GOT3 (cell line): ENCODE measurements at regions not wholly inside any gene's neighbourhood (a gene's known extent, or its start where the extent isn't known, plus 50 kb on each side); places are given as distances from the start of the nearest gene placed in this dataset.

Source experiments
- DNase-seq: peaks from one replicate; lab custom pipeline; 2025; ENCODE audit warnings: mixed read lengths; lab: John Stamatoyannopoulos, UW

DNA sequence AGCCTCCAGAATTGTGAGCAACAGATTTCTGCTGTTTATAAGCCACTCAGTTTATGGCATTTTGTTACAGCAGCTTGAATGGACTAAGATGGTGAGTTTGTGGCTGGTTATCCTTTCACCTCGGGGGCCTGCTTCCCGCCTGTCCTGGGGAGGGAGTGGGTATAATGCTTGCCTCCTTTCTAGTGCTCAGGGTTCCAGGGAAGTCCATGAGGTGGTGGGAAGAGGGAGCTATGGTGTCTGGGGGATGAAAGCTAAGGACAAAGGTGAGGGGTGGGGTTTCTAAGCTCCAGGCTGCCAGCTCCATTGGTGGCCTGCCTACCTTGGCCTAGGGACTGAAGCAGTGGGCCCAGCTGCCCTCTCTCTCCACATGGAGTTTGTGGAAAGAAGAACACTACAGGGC, 50.2 kb upstream of the SDK2 start:
- no peak for DNase-seq

DNA sequence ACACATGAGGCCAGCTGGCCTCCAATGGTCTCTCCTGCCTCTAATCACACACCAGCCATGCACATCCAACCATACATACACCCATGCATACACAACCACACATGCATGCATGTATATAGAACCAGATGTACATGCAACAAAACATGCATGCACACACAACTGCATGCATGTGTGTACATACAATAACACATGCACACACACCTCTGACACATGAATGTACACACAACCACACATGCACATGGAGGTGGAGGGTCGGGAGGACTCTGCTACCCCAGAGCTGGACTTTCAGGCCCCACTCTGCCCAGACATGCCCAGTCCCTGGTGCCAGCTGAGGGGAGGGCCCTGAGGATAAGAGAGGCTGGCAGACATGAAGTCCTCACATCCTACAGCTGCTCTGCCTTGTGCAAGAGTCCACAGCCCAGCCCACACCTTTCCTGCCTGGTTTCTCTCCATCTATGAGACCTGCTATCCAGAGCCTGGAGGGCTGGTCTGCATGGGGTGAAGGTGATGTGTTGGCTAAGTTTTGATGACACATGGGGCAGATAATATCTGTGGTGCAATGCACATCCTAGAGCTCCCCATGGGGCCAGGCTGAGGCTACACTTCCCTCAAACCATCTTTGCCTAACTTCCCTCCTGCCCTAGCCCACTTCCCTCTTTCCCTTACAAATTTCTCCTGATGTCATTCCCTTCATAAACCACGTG, 50.9 kb upstream of the SDK2 start:
- no peak for DNase-seq

DNA sequence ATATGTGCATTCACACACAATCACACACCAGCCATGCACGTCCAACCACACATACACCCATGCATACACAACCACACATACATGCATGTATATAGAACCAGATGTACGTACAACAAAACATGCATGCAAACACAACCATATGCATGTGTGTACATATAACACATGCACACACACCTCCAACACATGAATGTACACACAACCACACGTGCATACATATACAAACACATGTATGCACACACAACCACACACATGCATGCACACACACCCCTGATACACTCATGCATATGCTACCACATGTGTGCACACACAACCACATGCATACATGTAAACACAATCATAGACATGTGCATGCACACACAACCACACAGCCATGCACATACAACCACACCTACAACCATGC, 52.0 kb upstream of the SDK2 start:
- no peak for DNase-seq

DNA sequence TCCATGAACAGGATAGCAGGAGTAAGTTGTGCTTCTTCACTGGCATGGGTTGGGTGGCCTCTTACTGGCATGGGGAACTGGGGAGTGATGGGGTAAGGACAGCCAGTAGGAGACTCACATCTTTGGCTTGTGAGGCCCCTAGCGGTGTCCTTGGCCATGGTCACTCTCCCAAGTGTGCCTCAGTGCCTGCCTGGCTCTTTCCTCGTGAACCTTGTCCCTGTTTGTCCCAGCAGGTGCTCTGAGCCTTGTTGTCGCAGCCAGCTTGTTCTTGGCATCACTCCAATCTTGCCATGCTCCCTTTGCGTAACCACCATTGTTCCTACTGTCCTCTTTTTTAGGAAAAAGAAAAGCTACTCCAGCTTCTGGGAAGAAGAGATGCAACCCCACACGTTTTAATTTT, 53.6 kb upstream of the SDK2 start:
- no peak for DNase-seq

DNA sequence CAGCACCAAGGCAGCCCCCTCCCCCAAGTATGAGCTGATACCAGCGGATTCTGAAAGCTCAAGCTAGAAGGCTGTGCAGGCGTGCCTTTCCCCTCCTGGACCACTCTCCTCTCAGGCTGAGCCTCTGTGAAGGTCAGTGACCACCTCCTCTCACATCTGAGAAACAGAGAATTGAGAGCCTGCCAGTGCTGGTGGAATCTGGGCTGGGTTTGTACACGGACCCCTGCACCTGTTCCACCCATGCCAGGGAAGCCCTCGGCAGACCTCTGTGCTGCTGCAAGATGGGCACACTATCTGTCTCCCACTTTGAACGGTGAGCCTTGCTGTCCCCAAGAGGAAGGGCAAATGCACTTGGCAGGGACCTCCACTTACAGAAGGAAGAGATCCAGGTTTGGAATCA, 54.7 kb upstream of the SDK2 start:
- DNase-seq, result no peak

DNA sequence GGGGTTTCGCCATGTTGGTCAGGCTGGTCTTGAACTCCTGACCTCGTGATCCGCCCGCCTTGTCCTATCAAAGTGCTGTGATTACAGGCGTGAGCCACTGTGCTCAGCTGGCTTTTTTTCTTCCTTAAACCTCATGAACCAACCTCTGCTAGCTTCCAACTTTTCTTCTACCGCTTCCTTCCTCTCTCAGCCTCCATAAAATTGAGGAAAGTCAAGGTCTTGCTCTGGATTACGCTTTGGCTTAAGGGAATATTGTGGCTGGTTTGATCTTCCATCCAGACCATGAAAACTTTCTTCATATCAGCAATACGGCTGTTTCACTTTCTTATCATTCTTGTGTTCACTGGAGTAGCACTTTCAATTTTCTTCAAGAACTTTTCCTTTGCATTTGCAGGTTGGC, 57.5 kb upstream of the SDK2 start:
- no peak for DNase-seq

DNA sequence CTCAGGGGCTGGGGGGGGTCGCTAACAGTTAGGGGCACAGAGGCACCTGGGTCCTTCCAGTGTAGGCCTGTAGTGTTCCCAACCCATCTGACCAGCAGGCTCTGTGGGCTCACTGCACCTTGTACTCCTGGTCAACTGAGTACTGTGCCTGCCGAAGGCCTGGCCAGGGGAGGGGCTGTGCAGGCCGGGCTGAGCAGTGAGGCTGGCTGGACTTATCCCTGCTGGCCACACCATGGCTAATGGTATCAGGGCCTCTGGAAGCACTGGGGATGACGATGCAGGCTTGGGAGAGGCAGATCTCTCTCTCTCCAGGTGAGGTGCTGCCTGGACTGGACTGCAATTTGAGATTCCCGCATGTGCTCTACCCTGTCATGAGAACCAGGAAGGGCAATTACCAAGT, 58.9 kb upstream of the SDK2 start:
- no peak for DNase-seq

DNA sequence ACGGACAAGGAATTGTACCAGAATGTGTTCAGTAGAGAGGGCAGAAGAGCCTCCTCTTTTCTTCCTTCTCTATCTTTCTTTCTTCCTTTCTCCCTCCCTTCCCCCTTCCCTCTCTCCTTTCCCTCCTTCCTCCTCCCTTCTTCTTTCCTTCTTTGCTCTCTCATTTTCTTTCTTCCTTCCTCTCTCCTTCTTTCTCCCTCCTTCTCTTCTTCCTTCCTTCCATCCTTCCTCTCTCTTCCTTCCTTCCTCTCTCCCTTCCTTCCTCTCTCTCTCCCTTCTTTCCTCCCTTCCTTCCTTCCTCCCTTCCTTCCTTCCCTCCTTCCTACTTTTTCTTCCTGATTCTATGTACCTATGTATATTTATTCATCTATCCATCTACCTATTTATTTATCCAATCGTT, 59.7 kb upstream of the SDK2 start:
- DNase-seq, result no peak

DNA sequence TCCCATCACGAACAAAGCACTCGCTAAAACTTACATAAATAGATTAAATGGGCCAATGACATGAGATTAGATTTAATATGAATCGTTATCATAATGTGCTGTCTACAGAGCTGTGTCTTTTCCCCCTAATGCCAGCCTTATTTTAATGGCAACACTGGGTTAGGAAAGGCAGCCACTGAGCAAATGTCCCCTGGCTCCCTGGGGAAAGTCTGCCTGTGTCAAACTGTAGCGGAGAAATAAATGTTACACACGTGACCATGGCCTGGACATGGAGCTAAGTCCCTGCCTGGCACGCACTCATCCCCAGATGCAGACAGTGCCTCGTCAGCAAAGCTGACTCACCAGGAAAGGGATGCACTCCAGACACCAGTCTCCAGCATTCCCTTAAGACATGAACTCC, 61.3 kb upstream of the SDK2 start:
- DNase-seq, result no peak

DNA sequence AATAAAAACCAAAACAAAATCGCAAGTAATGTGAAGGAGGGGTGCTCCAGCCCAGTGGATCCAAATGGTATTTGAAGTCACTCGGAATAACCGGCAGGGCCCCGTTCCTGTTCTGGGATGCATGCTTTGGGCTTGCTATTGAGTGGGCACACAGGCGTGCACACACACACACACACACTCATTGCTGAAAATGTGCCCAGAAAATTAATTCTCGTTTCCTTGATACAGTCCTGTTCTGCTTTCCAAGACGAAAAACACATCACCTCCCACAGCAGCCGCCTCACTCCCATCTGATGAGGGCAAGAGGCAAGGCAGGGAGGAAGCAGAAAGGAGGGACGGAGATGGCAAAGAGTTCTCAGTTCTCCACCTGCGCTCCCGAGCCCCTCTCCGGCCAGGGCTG, 62.2 kb upstream of the SDK2 start:
- no peak for DNase-seq

DNA sequence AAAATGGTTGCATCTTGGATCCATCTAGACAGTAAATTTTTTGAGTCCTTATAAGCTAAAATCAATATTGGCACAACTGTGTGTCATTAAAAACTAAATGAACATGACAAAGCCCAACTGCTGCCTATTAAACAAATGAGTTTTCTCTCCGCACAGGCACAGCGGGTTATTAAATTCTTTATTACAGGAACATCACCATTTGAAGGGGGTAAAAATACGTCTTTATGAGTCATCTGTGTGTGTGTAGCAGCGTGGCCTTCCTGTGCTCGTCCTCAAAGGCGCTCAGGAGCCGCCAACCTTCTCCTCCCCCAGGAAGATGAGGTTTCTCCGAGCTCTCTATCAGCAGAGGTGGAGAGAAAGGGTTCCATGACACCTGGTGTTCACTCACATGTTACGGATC, 62.6 kb upstream of the SDK2 start:
- DNase-seq, result no peak

DNA sequence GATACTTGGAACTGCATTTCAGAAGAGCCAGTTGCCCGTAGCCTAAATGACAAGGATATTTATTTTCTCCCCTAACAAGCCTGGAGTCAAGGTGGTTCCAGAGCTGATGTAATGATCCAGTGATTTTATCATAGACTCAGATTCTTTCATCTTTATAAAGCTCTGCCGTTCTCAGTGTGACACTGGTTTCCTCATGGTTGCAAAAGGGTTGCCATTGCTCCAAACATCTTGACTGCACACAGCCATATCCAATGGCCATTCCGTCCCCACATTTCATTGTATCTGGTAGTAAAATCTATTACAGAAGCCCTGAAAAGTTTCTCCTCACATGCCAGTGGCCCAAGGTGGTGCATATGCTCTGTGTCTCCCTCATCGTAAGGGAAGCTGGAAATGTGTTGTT, 63.1 kb upstream of the SDK2 start:
- DNase-seq, result no peak

DNA sequence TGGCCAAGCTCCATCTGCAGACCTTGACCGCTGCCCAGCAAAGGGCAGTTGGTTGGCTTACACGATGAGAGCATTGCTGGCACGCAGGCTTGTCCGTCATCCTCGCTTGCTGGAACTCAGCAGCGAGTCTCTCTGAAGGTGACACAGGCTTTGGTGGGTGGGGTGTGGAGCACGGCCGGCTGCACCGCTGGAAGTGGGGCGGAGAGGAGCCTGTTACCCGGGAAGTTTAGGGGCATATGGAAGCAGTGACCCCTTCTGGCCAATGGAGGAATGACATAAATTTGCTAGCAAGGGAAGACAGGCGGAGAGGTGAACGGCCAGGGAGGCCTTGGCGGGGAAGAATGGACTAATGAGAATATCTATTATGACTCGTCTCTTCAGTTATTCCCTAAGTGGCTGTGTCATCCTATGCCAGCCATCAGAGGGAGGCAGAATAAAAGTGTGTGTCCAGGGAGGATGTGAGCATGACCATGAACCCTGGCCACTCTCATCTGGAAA, 65.9 kb upstream of the SDK2 start:
- no peak for DNase-seq

DNA sequence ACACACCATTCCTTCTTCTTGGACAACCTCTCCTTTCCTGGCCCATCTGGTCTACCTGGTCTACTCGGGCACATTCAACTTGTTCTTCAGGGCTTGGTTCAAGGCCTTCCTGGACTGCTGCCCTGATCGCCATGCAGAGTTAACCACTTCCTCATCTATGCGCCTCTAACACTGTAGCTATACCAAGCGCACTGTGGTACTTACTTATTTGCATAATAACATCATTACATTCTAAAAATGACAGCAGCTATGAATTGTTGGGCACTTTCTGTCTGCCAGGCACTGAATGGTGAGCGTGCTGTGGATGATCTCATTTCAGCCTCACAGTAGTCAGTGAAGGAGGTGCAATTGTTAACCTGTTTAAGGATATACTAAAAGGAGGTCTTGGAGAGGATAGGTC, 66.9 kb upstream of the SDK2 start:
- DNase-seq, result no peak

DNA sequence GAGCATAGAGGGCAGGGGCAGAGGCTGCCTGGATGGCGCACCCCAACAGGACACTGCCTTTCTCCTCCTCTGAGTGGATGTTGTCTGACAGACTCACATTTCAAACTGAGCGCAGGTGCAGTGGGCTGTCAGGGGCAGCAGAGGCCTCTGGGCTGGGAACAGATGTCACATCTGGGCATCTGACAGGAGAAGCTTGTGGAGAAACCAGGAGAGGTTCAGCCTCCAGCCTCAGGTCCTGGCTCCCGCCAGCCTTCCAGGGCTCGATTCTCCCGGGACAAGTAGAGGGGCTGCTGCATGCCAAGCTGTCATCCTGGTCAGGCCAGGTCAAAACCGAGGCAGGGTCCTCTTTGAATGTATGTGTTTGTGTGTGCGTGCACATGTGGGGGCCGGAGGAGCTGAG, 67.7 kb upstream of the SDK2 start:
- DNase-seq, result no peak

DNA sequence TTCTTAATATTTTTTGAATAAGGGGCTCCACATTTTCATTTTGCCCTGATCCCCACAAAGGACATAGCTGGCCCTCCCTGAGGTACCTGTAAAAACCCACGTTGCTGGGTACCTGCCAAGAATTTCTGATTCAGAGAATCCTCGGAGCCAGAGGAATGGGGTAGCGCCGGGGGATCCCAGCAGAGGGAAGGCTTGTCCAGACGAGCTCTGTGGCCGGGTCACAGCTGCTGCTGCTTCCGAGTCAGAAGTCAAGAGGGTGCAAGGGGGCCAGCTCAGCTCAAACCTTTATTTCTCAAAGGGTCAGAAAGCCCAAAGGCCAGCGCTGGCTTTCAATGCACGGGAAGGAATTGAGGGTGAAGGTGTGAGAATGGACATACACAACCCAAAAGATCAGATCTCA, 68.9 kb upstream of the SDK2 start:
- no peak for DNase-seq

DNA sequence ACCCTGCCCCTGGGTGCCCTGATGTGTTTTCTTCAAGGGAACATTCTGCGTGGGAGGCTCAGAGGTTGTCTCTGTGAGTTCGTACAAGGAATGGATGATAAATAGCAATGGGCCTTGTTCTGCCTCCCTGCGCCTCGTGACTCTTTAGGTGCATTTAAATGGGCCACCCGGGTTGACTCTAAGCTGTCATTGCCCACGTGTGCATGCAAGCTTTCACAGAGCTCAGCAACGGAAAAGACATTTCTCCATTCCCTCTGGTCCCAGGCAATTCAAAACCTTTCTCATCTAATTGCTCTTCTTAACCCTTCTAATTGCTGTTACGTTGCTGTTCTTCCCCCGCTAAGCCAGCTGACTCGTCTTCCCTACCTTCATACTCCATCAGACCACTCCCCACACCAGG, 71.5 kb upstream of the SDK2 start:
- DNase-seq, result no peak

DNA sequence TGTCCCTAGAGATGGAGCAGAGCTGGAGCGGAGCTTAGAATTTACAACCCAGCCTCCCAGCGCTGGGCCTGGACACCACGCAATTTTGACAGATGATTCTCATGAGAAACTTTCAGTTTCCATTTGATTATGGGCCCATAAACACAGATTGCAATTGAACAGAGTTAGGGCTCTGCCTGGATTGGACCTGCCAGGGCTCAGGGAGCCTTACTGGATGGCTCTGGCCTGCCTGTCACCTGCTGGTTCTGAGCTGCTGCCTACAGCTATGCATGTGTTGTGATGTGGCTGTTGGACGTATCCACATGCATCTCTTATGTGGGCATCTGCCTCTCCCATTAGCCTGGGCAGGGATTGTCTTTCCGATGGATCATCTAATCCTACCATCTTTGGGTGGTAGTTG, 73.4 kb upstream of the SDK2 start:
- no peak for DNase-seq

DNA sequence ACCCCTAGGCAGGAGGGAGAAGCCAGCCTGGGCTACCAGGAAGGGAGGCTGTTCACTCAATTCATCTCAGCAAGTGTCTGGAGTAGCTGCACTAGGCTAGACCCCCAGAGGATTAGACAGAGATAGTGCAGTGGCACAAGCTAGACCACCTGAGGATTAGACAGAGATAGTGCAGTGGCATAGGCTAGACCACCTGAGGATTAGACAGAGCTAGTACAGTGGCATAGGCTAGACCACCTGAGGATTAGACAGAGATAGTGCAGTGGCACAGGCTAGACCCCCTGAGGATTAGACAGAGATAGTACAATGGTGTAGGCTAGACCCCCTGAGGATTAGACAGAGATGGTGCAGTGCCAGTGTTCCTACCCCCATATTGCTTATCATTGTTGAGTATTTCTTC, 74.1 kb upstream of the SDK2 start:
- no peak for DNase-seq

DNA sequence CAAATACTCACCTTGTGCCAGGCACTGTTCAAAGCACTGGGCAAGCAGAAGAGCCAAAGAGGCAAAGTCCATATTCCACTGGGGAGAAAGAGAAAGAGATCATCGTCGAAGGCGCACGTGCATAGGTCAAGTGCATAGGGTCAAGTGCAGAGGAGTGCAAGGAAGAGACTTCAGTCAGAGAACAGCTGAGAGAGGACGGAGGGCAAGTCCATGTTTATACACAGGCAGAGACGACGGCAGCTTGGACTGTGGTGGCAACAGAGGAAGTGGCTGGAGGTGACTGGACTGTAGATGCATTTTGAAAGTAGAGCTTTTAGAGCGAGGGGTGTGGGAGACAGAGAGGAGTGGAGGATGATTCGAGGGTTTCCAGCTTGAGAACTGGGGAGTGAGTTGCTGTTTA, 74.7 kb upstream of the SDK2 start:
- DNase-seq, result no peak

DNA sequence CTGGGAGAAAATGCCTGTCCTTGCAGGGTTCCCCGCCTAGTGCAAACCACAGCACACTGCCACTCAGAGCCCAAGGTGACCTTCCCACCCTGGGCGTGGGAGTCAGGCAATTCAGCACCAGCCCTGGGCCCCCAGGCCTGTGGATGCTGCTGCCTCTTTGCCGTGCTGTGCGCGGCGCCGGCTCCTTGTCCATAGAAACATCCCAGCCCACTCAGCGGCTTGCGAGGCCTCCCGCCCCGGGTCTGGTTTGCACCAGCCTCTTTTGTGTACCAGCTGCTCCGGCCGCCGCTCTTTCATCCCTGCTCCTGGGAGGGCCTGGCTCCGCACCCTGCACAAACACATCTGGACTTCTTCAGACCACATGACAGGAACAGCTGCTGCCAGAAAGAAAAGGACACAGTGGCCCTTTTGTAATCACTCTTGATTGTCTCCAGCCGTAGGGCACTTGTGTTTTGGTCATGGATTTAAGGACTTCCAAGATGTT, 75.4 kb upstream of the SDK2 start:
- DNase-seq, result no peak

DNA sequence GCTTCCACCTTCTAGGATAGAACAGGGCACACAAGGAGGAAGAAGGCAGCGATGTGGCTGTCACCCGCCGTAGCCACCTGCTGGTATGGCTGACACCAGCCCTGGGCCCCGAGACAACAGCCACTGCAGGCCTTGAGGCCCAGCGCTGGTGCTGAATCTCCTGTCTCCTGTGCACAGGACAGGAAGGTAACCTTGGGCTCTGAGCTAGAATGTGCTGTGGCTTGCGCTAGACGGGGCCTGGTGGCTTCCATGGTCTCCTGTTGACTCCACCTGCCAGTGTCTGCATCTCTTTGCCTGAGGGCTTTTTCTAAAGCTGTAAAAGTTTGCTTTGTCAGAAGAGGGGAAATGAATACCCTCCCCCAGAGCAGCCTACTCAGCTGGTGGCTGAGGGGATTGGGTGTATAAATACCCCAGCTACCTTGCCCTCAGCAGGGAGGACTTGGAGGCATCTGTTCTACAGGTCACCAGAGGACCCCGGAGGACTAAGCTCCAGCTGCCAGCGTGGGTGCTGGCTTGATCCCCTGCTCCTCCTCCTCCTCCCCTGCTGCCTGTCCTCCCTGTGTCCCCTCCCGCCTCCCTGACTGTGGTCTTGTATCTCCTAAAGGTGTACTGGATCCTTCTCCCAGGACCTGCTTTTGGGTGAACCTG, 76.1 kb upstream of the SDK2 start:
- no peak for DNase-seq

DNA sequence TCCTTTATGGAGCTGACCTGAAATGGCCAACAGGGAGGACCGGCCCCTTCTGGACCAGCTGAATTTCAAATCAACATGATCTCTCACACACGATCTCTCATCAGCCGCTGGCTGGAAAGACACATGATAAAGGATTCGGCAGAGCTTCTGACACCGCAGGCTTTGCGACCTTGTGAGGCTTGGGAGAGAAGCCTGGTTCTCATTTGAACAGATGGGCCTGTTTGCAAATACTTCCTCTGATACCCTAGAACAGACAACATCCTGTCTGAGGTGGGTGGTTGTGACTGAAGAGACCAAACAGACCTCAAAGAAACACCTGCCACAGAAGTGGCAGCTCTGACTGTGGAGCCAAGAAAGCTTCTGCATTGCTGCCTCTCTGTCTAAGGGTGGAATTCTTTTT, 77.9 kb upstream of the SDK2 start:
- no peak for DNase-seq

DNA sequence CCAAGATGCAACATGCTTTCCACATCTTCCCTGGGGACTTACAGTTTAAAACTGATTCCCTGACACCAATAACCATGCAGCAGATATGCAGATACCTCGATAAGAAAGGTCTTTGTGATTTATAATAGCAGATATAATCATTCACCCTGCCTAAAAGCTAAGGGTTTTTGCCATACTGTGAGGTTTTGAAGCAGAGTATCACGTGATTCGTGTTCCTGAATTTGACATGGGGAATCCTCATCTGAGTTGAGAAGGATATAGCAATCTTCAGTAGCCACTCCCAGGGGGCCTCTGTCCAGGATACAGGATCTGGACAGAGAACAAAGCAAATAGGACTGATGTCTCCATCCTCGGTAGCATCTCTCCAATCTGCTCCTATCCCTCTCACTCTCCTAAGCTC, 79.1 kb upstream of the SDK2 start:
- DNase-seq, result no peak
